Esophagus squamous epithelium (tissue), 5 donors: ENCODE measurements at regions not wholly inside any gene's neighbourhood (a gene's known extent, or its start where the extent isn't known, plus 50 kb on each side); places are given as distances from the start of the nearest gene placed in this dataset.

Source experiments
- DNase-seq: peaks from one replicate; lab custom pipeline; 2025; lab: John Stamatoyannopoulos, UW
- H3K27ac ChIP-seq, 4 donors: fragments of 200-600 bp; sonication (generic); one replicate each; pipeline ENCODE4 v1.5.1; 2016 to 2019; ENCODE audit warnings: mild to moderate bottlenecking in 1 of 4
- H3K27me3 ChIP-seq, 4 donors: fragments of 200-600 bp; sonication (generic); 1 replicate in 3 of 4; 2 replicates in 1 of 4; pipeline versions ENCODE4 v1.5.1 to v1.6.0; 2017 to 2021; ENCODE audit warnings: antibody characterized with exemption in 1 of 4
- H3K36me3 ChIP-seq, 3 donors: fragments of 200-600 bp; sonication (generic); one replicate each; pipeline ENCODE4 v1.5.1; 2016 to 2019
- H3K4me1 ChIP-seq, 3 donors: fragments of 200-600 bp; sonication (generic); one replicate each; pipeline ENCODE4 v1.5.1; 2017 to 2019
- H3K4me3 ChIP-seq, 4 donors: fragments of 200-600 bp; sonication (generic); 1 replicate in 3 of 4; 2 replicates in 1 of 4; pipeline ENCODE4 v1.5.1; 2016 to 2019; ENCODE audit warnings: mild to moderate bottlenecking in 2 of 4, moderate library complexity in 1 of 4
- H3K9me3 ChIP-seq, 3 donors: fragments of 200-600 bp; sonication (generic); one replicate each; pipeline ENCODE4 v1.5.1; 2016 to 2019
- CTCF ChIP-seq, 6 experiments: fragments of 450-650 bp in 4 of 6; fragments of 200-600 bp in 2 of 6; sonication (generic) in 2 of 6; IDR thresholded peaks; one replicate each; pipeline ENCODE4 v1.5.1; 2016 to 2019; ENCODE audit warnings: antibody characterized with exemption in 6 of 6, mild to moderate bottlenecking in 4 of 6, moderate library complexity in 4 of 6
- POLR2A ChIP-seq, 4 donors: fragments of 450-650 bp; IDR thresholded peaks; one replicate each; pipeline ENCODE4 v1.6.1; 2017; ENCODE audit warnings: antibody characterized with exemption in 4 of 4, mild to moderate bottlenecking in 4 of 4, moderate library complexity in 3 of 4
- WGBS, 2 donors: methylation state at CpG; one replicate each; pipeline ENCODE4 v1.1.5; 2018; 5-methylcytosine and 5-hydroxymethylcytosine counted together
- intact Hi-C: fragments of 100-400 bp; cut with DNase I; formaldehyde crosslinking; loops from one replicate; pipeline ENCODE4 v1.15.0; 2022
- donor health status: DM: yes; HTN: yes; CAD: no.

GRCh38 chr10:78121801-78122200 is 88.1 kb downstream of the RPS24 start:
- no peak for TF ChIP-seq POLR2A (IDR thresholded peaks at IDR 0.05)
- no peak for TF ChIP-seq CTCF (IDR thresholded peaks at IDR 0.05)
- Histone ChIP-seq H3K9me3 (peaks cover 0 to 12% (median 10%) of the 10 kb centered on the region in 3 donors), H3K27ac (no peak overlapping the region), H3K27me3 (peaks cover 0 to 12% (median 0%) of the 10 kb centered on the region in 4 donors), H3K4me1 (no peaks in the 10 kb centered on the region), H3K36me3 (no peaks in the 10 kb centered on the region), H3K4me3 (no peak overlapping the region)
- DNase-seq, result no peak
- intact Hi-C loops, result no loop called here

GRCh38 chr10:78124167-78124566 is 90.5 kb downstream of the RPS24 start:
- WGBS, 2 donors, result 60 to 91% methylated on average over 1 of the region's 1 CpG
- Histone ChIP-seq H3K36me3 (no peaks in the 10 kb centered on the region), H3K4me3 (no peak overlapping the region), H3K9me3 (peaks cover 0 to 12% (median 10%) of the 10 kb centered on the region in 3 donors), H3K27me3 (peaks cover 0 to 9% (median 0%) of the 10 kb centered on the region in 4 donors), H3K27ac (no peak overlapping the region), H3K4me1 (no peaks in the 10 kb centered on the region)
- intact Hi-C loops, result no loop called here
- TF ChIP-seq POLR2A (IDR thresholded peaks at IDR 0.05) (no peak), CTCF (IDR thresholded peaks at IDR 0.05) (no peak)
- no peak for DNase-seq

GRCh38 chr10:78129211-78129610 is 95.5 kb downstream of the RPS24 start:
- no peaks in the 10 kb centered on the region for H3K4me1 ChIP-seq
- intact Hi-C loops, result no loop called here
- H3K27ac ChIP-seq, result no peak overlapping the region
- H3K27me3 ChIP-seq, result no peaks in the 10 kb centered on the region
- no peaks in the 10 kb centered on the region for H3K9me3 ChIP-seq
- 90 to 95% methylated on average over 5 of the region's 5 CpGs for WGBS, 2 donors
- H3K36me3 ChIP-seq, result no peaks in the 10 kb centered on the region
- no peak overlapping the region for H3K4me3 ChIP-seq
- no peak for TF ChIP-seq POLR2A (IDR thresholded peaks at IDR 0.05)
- TF ChIP-seq CTCF (IDR thresholded peaks at IDR 0.05), result no peak
- no peak for DNase-seq

GRCh38 chr10:78130966-78131710 is 97.5 kb downstream of the RPS24 start:
- Histone ChIP-seq H3K36me3 (no peaks in the 10 kb centered on the region), H3K27ac (no peak overlapping the region), H3K9me3 (no peaks in the 10 kb centered on the region), H3K4me1 (no peaks in the 10 kb centered on the region), H3K27me3 (no peaks in the 10 kb centered on the region), H3K4me3 (no peak overlapping the region)
- DNase-seq, result no peak
- 80 to 84% methylated on average over 8 to 9 of the region's 9 CpGs for WGBS, 2 donors
- TF ChIP-seq POLR2A (IDR thresholded peaks at IDR 0.05), result no peak
- intact Hi-C loops, result no loop called here

GRCh38 chr10:78134773-78135306 is 101.2 kb downstream of the RPS24 start:
- H3K4me3 ChIP-seq, result no peak overlapping the region
- DNase-seq, result no peak
- intact Hi-C loops, result no loop called here
- H3K9me3 ChIP-seq, result no peaks in the 10 kb centered on the region
- no peak overlapping the region for H3K27ac ChIP-seq
- no peaks in the 10 kb centered on the region for H3K27me3 ChIP-seq
- TF ChIP-seq POLR2A (IDR thresholded peaks at IDR 0.05), result no peak
- no peak for TF ChIP-seq CTCF (IDR thresholded peaks at IDR 0.05)
- H3K4me1 ChIP-seq, result no peaks in the 10 kb centered on the region
- no peaks in the 10 kb centered on the region for H3K36me3 ChIP-seq
- WGBS, 2 donors, result 83 to 89% methylated on average over 9 to 10 of the region's 10 CpGs
